Thymus (tissue), 11 donors: ENCODE measurements at regions not wholly inside any gene's neighbourhood (a gene's known extent, or its start where the extent isn't known, plus 50 kb on each side); places are given as distances from the start of the nearest gene placed in this dataset.
A peak's percentile ranks its signal among the peaks of the same experiment; 100 is the strongest.

Experiments
- DNase-seq, 9 donors: peaks; one replicate each; pipeline ENCODE4 v3.0.0-alpha.2; 2013; ENCODE audit warnings: low spot score in 9 of 9, low read depth in 6 of 9, missing footprints in 1 of 9
- H3K27ac ChIP-seq, 2 donors: one replicate each; pipeline ENCODE4 v1.5.1; 2013; ENCODE audit warnings: control low read depth in 1 of 2, low read depth in 1 of 2, low read length in 1 of 2, mild to moderate bottlenecking in 1 of 2, moderate library complexity in 1 of 2
- H3K27me3 ChIP-seq, 2 donors: one replicate each; pipeline ENCODE4 v1.5.1; 2013; ENCODE audit warnings: low read length in 1 of 2; ENCODE audit not compliant: control insufficient read depth in 2 of 2, insufficient read depth in 1 of 2
- H3K36me3 ChIP-seq, 2 donors: one replicate each; pipeline ENCODE4 v1.5.1; 2013; ENCODE audit warnings: low read length in 1 of 2, mild to moderate bottlenecking in 1 of 2, moderate library complexity in 1 of 2; ENCODE audit not compliant: control insufficient read depth in 2 of 2, insufficient read depth in 2 of 2
- H3K4me1 ChIP-seq, 2 donors: one replicate each; pipeline ENCODE4 v1.5.1; 2013; ENCODE audit warnings: low read length in 2 of 2; ENCODE audit not compliant: control insufficient read depth in 2 of 2, insufficient read depth in 2 of 2
- H3K4me3 ChIP-seq, 2 donors: one replicate each; pipeline ENCODE4 v1.5.1; 2013; ENCODE audit warnings: low read length in 2 of 2, control low read depth in 1 of 2, mild to moderate bottlenecking in 1 of 2
- H3K9me3 ChIP-seq, 2 donors: one replicate each; pipeline ENCODE4 v1.5.1; 2013; ENCODE audit warnings: low read length in 1 of 2, mild to moderate bottlenecking in 1 of 2; ENCODE audit not compliant: control insufficient read depth in 2 of 2, insufficient read depth in 1 of 2
- WGBS: extraction: QIAGEN DNeasy Blood & Tissue Kit; methylation state at CpG from one replicate; pipeline ENCODE4 v1.1.7; 2013; 5-methylcytosine and 5-hydroxymethylcytosine counted together
- donor health status: healthy.

DNA sequence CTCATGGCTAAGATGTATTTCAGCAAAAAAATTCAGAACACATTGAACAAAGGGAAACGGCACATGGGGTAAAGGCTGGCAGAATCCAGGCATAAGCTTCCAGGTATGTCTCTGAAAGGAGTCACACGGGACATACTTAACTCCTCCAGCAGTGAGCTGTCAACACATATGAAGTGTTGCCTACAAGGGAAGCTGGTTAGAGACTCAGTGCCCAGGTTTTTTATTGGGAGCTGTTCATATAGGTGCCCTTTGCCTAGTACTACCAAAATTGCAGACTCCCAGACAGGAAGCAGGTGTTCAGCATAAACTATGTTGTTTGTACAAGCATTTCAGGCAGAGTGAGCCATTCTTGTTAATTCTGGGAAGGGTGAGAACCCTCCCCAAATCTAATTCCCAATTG is 77.4 kb upstream of the PUDP start:
- Histone ChIP-seq H3K27me3 (no peaks in the 10 kb centered on the region), H3K4me3 (no peak overlapping the region), H3K36me3 (no peaks in the 10 kb centered on the region), H3K27ac (no peak overlapping the region), H3K9me3 (no peaks in the 10 kb centered on the region), H3K4me1 (no peaks in the 10 kb centered on the region)
- DNase-seq, result peak in 1 of 9 donors; percentile 15
- 87% methylated on average over 2 of the region's 2 CpGs for WGBS

DNA sequence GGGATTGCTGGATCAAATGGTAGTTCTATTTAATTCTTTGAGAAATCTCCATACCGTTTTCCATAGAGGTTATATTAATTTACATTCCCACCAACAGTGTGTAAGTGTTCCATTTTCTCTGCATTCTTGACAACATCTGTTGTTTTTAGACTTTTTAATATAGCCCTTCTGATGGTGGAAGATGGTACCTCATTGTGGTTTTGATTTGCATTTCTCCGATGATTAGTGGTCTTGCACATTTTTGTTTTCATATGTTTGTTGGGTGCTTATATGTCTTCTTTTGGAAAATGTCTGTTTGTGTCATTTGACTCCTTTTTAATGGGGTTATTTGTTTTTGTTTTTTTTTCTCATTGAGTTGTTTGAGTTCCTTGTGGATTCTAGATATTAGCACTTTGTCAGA is 75.3 kb upstream of the PUDP start:
- no peaks in the 10 kb centered on the region for H3K4me1 ChIP-seq
- no peak overlapping the region for H3K27ac ChIP-seq
- no peaks in the 10 kb centered on the region for H3K27me3 ChIP-seq
- DNase-seq, result no peak
- no peak overlapping the region for H3K4me3 ChIP-seq
- no peaks in the 10 kb centered on the region for H3K36me3 ChIP-seq
- no peaks in the 10 kb centered on the region for H3K9me3 ChIP-seq
- 99% methylated on average over 2 of the region's 2 CpGs for WGBS

DNA sequence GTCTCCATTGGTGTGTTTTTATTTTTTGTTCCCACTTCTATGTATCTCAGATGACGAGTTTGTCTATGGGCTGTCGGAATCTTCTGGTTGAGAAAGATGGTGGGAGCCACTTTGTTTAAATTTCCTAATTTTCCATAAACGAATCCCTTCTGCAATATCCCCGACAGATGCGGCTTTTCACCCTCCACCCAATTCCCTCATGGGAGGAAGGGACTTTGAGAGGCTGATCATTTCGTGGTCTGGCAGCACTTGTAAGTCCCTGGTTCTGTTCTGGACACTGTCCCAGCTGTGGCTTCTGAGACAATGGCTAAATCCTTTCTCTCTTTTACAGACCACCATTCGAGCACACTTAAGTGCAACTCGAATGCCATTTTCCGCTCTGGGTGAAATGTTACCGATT is 72.2 kb upstream of the PUDP start:
- H3K4me3 ChIP-seq, result no peak overlapping the region
- H3K9me3 ChIP-seq, result no peaks in the 10 kb centered on the region
- WGBS, result 97% methylated on average over 10 of the region's 10 CpGs
- H3K27ac ChIP-seq, result no peak overlapping the region
- peaks cover 0 to 2% of the 10 kb centered on the region in 2 donors for H3K4me1 ChIP-seq
- H3K36me3 ChIP-seq, result no peaks in the 10 kb centered on the region
- no peaks in the 10 kb centered on the region for H3K27me3 ChIP-seq
- DNase-seq, result no peak

DNA sequence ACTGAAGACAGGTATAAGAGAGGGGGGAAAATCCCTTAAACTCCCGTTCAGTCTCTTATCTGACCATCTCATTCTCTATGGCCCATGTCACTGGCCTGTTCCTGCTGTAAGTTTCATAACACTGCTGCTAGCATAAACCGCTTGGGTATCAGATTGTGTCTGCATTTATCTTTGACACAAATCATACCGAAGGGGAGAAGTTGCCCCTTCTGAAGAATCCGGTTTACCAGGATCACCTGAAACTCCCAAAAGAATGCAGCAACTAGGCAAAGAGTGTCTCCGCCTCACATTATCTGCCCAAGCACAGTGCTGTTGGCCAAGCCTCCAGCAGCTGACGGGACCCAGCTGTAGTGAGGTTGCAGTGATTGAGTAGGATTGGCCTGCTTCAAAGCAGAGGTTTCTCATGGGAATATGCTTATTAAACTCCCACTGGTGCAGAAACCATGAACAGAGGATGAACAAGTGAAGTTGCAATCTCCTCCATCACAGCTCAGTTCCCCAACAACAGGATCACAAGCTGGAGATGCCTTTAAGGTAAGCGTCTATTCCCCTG is 71.3 kb upstream of the PUDP start:
- no peak overlapping the region for H3K27ac ChIP-seq
- H3K4me1 ChIP-seq, result peaks cover 0 to 2% of the 10 kb centered on the region in 2 donors
- H3K4me3 ChIP-seq, result no peak overlapping the region
- no peaks in the 10 kb centered on the region for H3K9me3 ChIP-seq
- no peak for DNase-seq
- 91% methylated on average over 7 of the region's 7 CpGs for WGBS
- H3K36me3 ChIP-seq, result no peaks in the 10 kb centered on the region
- H3K27me3 ChIP-seq, result no peaks in the 10 kb centered on the region

DNA sequence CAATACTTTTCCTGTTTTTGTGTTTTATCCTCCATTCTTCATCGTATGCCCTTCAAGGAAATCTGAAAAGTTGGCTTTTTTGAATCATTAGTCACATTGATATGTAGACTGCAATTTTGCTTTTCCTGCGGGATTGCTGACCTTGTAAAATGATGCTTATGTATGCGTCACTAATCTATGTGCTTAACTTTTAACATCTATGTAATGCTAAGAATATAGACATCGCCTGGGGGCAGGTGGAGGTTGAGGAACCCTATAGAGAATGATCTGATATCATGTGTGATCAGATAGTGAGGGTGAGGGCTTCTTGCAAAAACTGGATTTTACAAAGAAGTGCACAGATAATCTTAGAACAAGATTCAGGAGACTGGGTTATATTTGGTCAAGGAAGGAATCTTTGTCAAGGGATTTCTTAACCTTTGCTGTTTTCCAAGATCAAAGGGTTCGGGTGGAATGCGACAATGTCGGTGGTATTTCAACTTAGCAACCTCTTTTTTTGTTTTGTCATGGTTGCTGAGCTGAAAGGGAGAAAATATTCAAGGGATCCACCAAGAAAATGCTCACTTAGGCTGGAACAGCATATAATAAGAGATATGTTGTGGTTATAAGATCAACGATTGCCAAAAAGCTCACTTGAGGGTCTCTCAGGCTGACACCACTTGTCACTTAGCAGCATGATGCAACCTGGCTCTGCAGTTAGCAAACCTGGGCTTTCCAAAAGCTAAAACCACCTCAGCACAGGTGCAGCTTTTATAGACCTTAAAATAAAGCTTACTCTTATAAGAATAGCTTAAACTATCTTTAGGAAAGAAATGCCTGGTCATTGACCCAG is 70.6 kb upstream of the PUDP start:
- no peak for DNase-seq
- no peaks in the 10 kb centered on the region for H3K36me3 ChIP-seq
- no peaks in the 10 kb centered on the region for H3K9me3 ChIP-seq
- no peaks in the 10 kb centered on the region for H3K27me3 ChIP-seq
- no peak overlapping the region for H3K4me3 ChIP-seq
- peaks cover 0 to 2% of the 10 kb centered on the region in 2 donors for H3K4me1 ChIP-seq
- WGBS, result 94% methylated on average over 8 of the region's 8 CpGs
- H3K27ac ChIP-seq, result no peak overlapping the region

DNA sequence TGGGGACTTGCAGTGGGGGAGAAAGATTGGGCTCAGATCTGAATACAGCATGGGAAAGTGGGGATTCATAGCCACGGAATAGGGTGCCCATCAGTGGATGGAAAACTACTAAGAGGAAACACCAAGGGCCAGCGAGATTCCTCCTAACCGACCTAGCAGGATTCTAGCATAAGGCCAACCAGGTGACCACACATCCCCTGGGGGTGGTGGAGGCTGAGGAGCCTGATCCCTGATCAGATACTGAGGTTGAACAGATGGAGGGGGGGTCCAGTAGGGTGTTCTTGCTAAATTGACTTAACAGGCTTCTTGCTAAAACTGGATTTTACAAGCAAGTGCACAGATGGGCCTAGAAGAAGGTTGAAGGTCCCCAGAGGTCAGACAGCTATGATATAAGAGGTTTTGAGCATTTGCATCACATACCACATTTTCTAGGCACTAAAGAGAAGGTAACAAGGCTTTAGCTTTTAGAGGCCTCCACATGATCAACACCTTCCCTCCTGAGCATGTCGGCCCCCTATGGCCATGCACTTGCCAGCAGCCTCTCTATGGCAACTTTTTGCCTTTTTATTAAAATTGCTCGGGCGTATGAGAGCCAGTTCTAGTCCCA is 69.1 kb upstream of the PUDP start:
- no peak for DNase-seq
- Histone ChIP-seq H3K4me3 (no peak overlapping the region), H3K9me3 (no peaks in the 10 kb centered on the region), H3K27me3 (no peaks in the 10 kb centered on the region), H3K36me3 (no peaks in the 10 kb centered on the region), H3K4me1 (peaks cover 0 to 2% of the 10 kb centered on the region in 2 donors), H3K27ac (no peak overlapping the region)
- WGBS, result 98% methylated on average over 6 of the region's 6 CpGs

DNA sequence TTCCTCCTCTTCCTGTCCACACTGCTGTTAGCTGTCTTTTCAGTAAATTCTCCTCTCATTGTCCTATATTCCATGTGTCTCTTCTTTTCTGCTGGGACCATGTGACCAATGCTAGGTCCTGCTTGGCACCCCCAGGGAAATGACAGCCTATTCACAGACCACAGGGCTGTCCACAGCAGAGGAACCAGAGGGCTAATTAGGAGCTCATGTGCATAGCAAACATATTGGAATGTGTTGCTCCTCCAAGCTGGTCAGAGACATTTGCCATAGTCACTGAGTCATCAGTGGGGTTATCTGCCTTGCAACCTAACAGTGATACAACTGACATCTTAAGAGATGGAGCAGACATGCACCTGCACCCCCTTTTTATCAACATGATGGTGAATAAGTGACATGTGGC is 67.9 kb upstream of the PUDP start:
- H3K36me3 ChIP-seq, result no peaks in the 10 kb centered on the region
- no peak overlapping the region for H3K27ac ChIP-seq
- no peaks in the 10 kb centered on the region for H3K27me3 ChIP-seq
- peaks cover 0 to 2% of the 10 kb centered on the region in 2 donors for H3K4me1 ChIP-seq
- no peak overlapping the region for H3K4me3 ChIP-seq
- DNase-seq, result no peak
- no peaks in the 10 kb centered on the region for H3K9me3 ChIP-seq

DNA sequence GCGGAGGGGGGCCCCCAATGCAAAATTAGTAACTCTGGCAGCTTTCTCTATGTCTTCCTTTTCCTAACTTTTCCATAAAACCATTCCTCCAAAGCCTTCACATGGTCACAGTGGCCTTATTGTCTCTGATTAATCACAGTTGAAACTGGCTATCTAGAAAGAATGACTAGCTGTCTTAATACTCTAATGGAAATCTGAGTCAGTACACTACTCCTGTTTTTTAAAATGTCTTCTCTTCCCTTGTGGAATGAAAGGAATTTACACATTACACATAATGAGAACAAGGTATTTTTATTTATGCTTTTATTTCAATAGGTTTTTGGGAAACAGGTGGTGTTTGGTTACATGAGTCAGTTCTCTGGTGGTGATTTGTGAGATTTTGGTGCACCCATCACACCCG is 66.3 kb upstream of the PUDP start:
- DNase-seq, result no peak
- Histone ChIP-seq H3K9me3 (no peaks in the 10 kb centered on the region), H3K36me3 (no peaks in the 10 kb centered on the region), H3K27ac (no peak overlapping the region), H3K27me3 (no peaks in the 10 kb centered on the region), H3K4me1 (peaks cover 0 to 2% of the 10 kb centered on the region in 2 donors), H3K4me3 (no peak overlapping the region)
- WGBS, result 92% methylated on average over 2 of the region's 2 CpGs

DNA sequence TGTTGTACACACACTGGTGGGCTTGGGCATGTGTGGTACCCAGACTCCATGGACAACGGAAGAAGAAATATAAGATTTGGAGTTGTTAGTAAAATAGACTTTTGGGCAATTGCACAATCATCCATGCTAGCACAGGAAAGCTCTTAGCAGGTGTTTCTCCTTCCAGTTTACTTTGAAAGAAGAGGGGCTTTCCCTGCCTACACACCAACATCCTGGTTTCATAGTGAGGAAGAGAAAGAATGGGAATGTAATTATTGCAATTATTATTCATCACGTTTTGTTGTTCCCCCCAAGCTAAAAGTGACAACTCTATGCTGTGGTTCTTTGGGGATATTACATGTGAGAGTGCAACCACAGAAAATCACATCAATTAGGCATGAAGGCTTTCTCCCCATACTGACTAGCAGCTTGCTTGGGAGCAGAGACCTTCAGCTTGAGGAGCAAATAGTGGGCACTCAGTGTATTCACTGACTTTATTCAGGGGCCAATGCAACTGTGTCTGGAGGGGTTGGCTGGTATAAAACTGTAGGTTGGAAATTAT is 57.2 kb upstream of the PUDP start:
- no peaks in the 10 kb centered on the region for H3K4me1 ChIP-seq
- 24% methylated on average over 2 of the region's 2 CpGs for WGBS
- H3K36me3 ChIP-seq, result no peaks in the 10 kb centered on the region
- H3K27ac ChIP-seq, result no peak overlapping the region
- no peak overlapping the region for H3K4me3 ChIP-seq
- H3K27me3 ChIP-seq, result no peaks in the 10 kb centered on the region
- DNase-seq, result no peak
- no peaks in the 10 kb centered on the region for H3K9me3 ChIP-seq
